Endothelial cell of umbilical vein (primary cell): ENCODE measurements at regions not wholly inside any gene's neighbourhood (a gene's known extent, or its start where the extent isn't known, plus 50 kb on each side); places are given as distances from the start of the nearest gene placed in this dataset.

Experiments
- BruUV-seq: library from RNA; stranded (reverse); fragments of 400-500 nt; replicated peaks from 2 replicates; lab custom pipeline; 2021; lab: Mats Ljungman, UMichigan
- CTCF ChIA-PET: fragments of 300-600, 350-600 bp; sonication (Branson Sonifier 250); formaldehyde crosslinking; loops from one replicate; lab custom pipeline; 2021; ENCODE audit warnings: antibody characterized with exemption, inconsistent platforms; lab: Charles Lee
- POLR2A ChIA-PET: fragments of 300-600, 350-600 bp; sonication (Branson Sonifier 250); formaldehyde crosslinking; loops from one replicate; lab custom pipeline; 2021; ENCODE audit warnings: antibody characterized with exemption, inconsistent platforms; lab: Charles Lee
- DNase-seq: peaks from one replicate; pipeline ENCODE4 v3.0.0-alpha.2; 2011; ENCODE audit warnings: low read depth, low spot score
- FAIRE-seq: peaks from 2 replicates; lab custom pipeline; 2011; peaks lifted over from hg19 to GRCh38; lab: Jason Lieb, UNC
- H2AFZ ChIP-seq: 2 replicates; pipeline ENCODE4 v1.6.0; 2012; ENCODE audit warnings: low read depth, low read length, control low read depth, inconsistent platforms
- H3K27ac ChIP-seq: 2 replicates; pipeline ENCODE4 v1.5.1; 2011; ENCODE audit warnings: low read depth, mild to moderate bottlenecking, control low read depth, low read length, moderate library complexity; ENCODE audit not compliant: insufficient read depth
- H3K27me3 ChIP-seq, 2 experiments: 2 replicates each; pipeline versions ENCODE4 v1.6.0 to v1.6.1; 2011; ENCODE audit warnings: low read length in 2 of 2, mixed read lengths in 1 of 2; ENCODE audit not compliant: control insufficient read depth in 2 of 2, insufficient read depth in 2 of 2
- H3K36me3 ChIP-seq, 2 experiments: 2 replicates in 1 of 2; 3 replicates in 1 of 2; pipeline ENCODE4 v1.5.1; 2011; ENCODE audit warnings: low read length in 2 of 2, mild to moderate bottlenecking in 1 of 2, moderate library complexity in 1 of 2; ENCODE audit not compliant: control insufficient read depth in 2 of 2, insufficient read depth in 2 of 2; ENCODE audit errors: extremely low read depth in 1 of 2
- H3K4me1 ChIP-seq: 3 replicates; pipeline ENCODE4 v1.5.1; 2011; ENCODE audit warnings: mild to moderate bottlenecking, low read length; ENCODE audit not compliant: control insufficient read depth, insufficient read depth; ENCODE audit errors: extremely low read depth
- H3K4me2 ChIP-seq: 2 replicates; pipeline ENCODE4 v1.6.1; 2011; ENCODE audit warnings: low read length, control low read depth, mixed read lengths; ENCODE audit not compliant: insufficient read depth
- H3K4me3 ChIP-seq, 3 experiments: fragments of 200-600 bp in 1 of 3; sonication (generic), shearing (Covaris generic) in 1 of 3; replicated peaks in 1 of 3; 2 replicates each; pipeline ENCODE4 v1.5.1; 2011 to 2016; ENCODE audit warnings: control low read depth in 3 of 3, low read length in 3 of 3, mild to moderate bottlenecking in 2 of 3, inconsistent platforms in 1 of 3, low read depth in 1 of 3, moderate library complexity in 1 of 3; ENCODE audit not compliant: insufficient read depth in 1 of 3
- H3K79me2 ChIP-seq: 2 replicates; pipeline ENCODE4 v1.6.0; 2012; ENCODE audit warnings: low read length, inconsistent platforms; ENCODE audit not compliant: control insufficient read depth, insufficient read depth
- H3K9ac ChIP-seq: replicated peaks from 2 replicates; pipeline ENCODE3; 2011; ENCODE audit warnings: low read length, control low read depth; ENCODE audit not compliant: insufficient read depth; ENCODE audit errors: extremely low read depth
- H3K9me1 ChIP-seq: replicated peaks from 3 replicates; pipeline ENCODE4 v1.6.0; 2011; ENCODE audit warnings: mild to moderate bottlenecking, low read length; ENCODE audit not compliant: control insufficient read depth, insufficient read depth; ENCODE audit errors: extremely low read depth
- H3K9me3 ChIP-seq: replicated peaks from 2 replicates; pipeline ENCODE4 v1.5.1; 2012; ENCODE audit warnings: low read length, inconsistent platforms; ENCODE audit not compliant: control insufficient read depth, insufficient read depth
- H4K20me1 ChIP-seq: replicated peaks from 2 replicates; pipeline ENCODE3; 2011; ENCODE audit warnings: mild to moderate bottlenecking, low read length; ENCODE audit not compliant: control insufficient read depth, insufficient read depth; ENCODE audit errors: extremely low read depth
- CTCF ChIP-seq, 2 donors: IDR thresholded peaks; 1 replicate in 1 of 2; 2 replicates in 1 of 2; pipeline ENCODE4 v1.5.1; 2011; ENCODE audit warnings: low read length in 2 of 2, mild to moderate bottlenecking in 2 of 2, moderate library complexity in 2 of 2, control low read depth in 1 of 2, inconsistent platforms in 1 of 2, low read depth in 1 of 2; ENCODE audit not compliant: insufficient read depth in 1 of 2; ENCODE audit errors: extremely low read depth in 1 of 2
- EZH2 ChIP-seq: IDR thresholded peaks from 2 replicates; pipeline ENCODE4 v1.6.1; 2012; ENCODE audit warnings: borderline replicate concordance, low read depth, mild to moderate bottlenecking, moderate library complexity, low read length, inconsistent platforms; ENCODE audit not compliant: severe bottlenecking
- FOS ChIP-seq: IDR thresholded peaks from 2 replicates; pipeline ENCODE4 v1.6.1; 2011; ENCODE audit warnings: mild to moderate bottlenecking, low read length, moderate library complexity, borderline replicate concordance; ENCODE audit not compliant: insufficient read depth
- GATA2 ChIP-seq: IDR thresholded peaks from 2 replicates; pipeline ENCODE4 v1.7.0; 2011; ENCODE audit warnings: low read depth, mild to moderate bottlenecking, moderate library complexity, mixed read lengths, low read length; ENCODE audit not compliant: insufficient read length, insufficient read depth
- JUN ChIP-seq: IDR thresholded peaks from 2 replicates; pipeline ENCODE4 v1.6.1; 2011; ENCODE audit warnings: borderline replicate concordance, low read depth; ENCODE audit not compliant: insufficient read length, insufficient read depth
- MAX ChIP-seq: IDR thresholded peaks from 2 replicates; pipeline ENCODE4 v1.6.1; 2011; ENCODE audit not compliant: insufficient read depth, insufficient read length
- MYC ChIP-seq: IDR thresholded peaks from one replicate; pipeline ENCODE4 v1.6.1; 2011; ENCODE audit warnings: mild to moderate bottlenecking, low read depth, low read length
- POLR2A ChIP-seq: IDR thresholded peaks from 2 replicates; pipeline ENCODE4 v1.6.1; 2012; ENCODE audit warnings: low read depth, mild to moderate bottlenecking, control low read depth, low read length
- POLR2AphosphoS5 ChIP-seq: IDR thresholded peaks from 2 replicates; pipeline ENCODE4 v1.6.1; 2012; ENCODE audit warnings: low read depth, mild to moderate bottlenecking, control low read depth, low read length, moderate library complexity; ENCODE audit not compliant: insufficient read depth
- dilution Hi-C: fragments of 300-500 bp; cut with MboI; formaldehyde crosslinking; loops from one replicate; pipeline ENCODE4 v1.15.0; 2019; ENCODE audit warnings: low sequenced_read_pairs; ENCODE audit not compliant: extremely low pct_ligation_motif_present
- intact Hi-C: fragments of 100-400 bp; cut with micrococcal nuclease; formaldehyde crosslinking; loops from one replicate; pipeline ENCODE4 v1.10.0; 2022

- H3K9me3 ChIP-seq, result peaks cover 4% of the 10 kb centered on the region
- no peaks in the 10 kb centered on the region for H4K20me1 ChIP-seq
- no peak overlapping the region for H3K27ac ChIP-seq
- H3K4me3 ChIP-seq, result no peak overlapping the region
- H3K4me2 ChIP-seq, result no peak overlapping the region
- no peaks in the 10 kb centered on the region for H3K79me2 ChIP-seq
- POLR2A ChIA-PET, result no interaction called here
- H2AFZ ChIP-seq, result no peak overlapping the region
- DNase-seq (no peak), FAIRE-seq (no peak)
- no peak overlapping the region for H3K9ac ChIP-seq
- no peaks in the 10 kb centered on the region for H3K36me3 ChIP-seq
- no peaks in the 10 kb centered on the region for H3K4me1 ChIP-seq
- CTCF ChIA-PET, result no interaction called here
- dilution Hi-C loops, result no loop called here
- no peaks in the 10 kb centered on the region for H3K27me3 ChIP-seq
- intact Hi-C loops, result no loop called here
- no TSS peak for BruUV-seq
- H3K9me1 ChIP-seq, result no peaks in the 10 kb centered on the region
- no peak for TF ChIP-seq JUN
- TF ChIP-seq CTCF (IDR thresholded peaks at IDR 0.05; ENCODE audit: extremely low read depth in 1 of 2, insufficient read depth in 1 of 2, low read depth in 1 of 2, low read length in 2 of 2), result no peak
- TF ChIP-seq MYC, result no peak
These were observed 159.7 kb downstream of the MYCN start for GRCh38 chr2:16100006-16100405.

- no peak overlapping the region for H2AFZ ChIP-seq
- no peaks in the 10 kb centered on the region for H3K79me2 ChIP-seq
- H3K4me1 ChIP-seq, result no peaks in the 10 kb centered on the region
- FAIRE-seq, result no peak
- DNase-seq, result no peak
- no peak for TF ChIP-seq MYC
- no peak for TF ChIP-seq EZH2
- no peak for TF ChIP-seq POLR2A
- no peak for TF ChIP-seq MAX
- no peak for TF ChIP-seq JUN
- no peak for TF ChIP-seq POLR2AphosphoS5
- TF ChIP-seq GATA2, result no peak
- TF ChIP-seq CTCF (IDR thresholded peaks at IDR 0.05; ENCODE audit: extremely low read depth in 1 of 2, insufficient read depth in 1 of 2, low read depth in 1 of 2, low read length in 2 of 2), result no peak
- TF ChIP-seq FOS, result no peak
- dilution Hi-C loops (no loop called here), intact Hi-C loops (no loop called here)
- POLR2A ChIA-PET, result no interaction called here
- CTCF ChIA-PET, result no interaction called here
- H3K4me3 ChIP-seq, result no peak overlapping the region
- H3K36me3 ChIP-seq, result no peaks in the 10 kb centered on the region
- BruUV-seq, result no TSS peak
- H4K20me1 ChIP-seq, result no peaks in the 10 kb centered on the region
- H3K9me1 ChIP-seq, result no peaks in the 10 kb centered on the region
- H3K27ac ChIP-seq, result no peak overlapping the region
- peaks cover 6% of the 10 kb centered on the region for H3K9me3 ChIP-seq
- no peak overlapping the region for H3K4me2 ChIP-seq
- H3K27me3 ChIP-seq, result no peaks in the 10 kb centered on the region
- no peak overlapping the region for H3K9ac ChIP-seq
These were observed 159.0 kb downstream of the MYCN start for GRCh38 chr2:16099326-16099725.
